ENCODE measurements at regions not wholly inside any gene's neighbourhood (a gene's known extent, or its start where the extent isn't known, plus 50 kb on each side); places are given as distances from the start of the nearest gene placed in this dataset.
"Not testable (repeated sequence)": the region's sequence is repeated elsewhere in the genome, so short reads cannot be mapped to it uniquely, and the experiment has no call there.

DNA sequence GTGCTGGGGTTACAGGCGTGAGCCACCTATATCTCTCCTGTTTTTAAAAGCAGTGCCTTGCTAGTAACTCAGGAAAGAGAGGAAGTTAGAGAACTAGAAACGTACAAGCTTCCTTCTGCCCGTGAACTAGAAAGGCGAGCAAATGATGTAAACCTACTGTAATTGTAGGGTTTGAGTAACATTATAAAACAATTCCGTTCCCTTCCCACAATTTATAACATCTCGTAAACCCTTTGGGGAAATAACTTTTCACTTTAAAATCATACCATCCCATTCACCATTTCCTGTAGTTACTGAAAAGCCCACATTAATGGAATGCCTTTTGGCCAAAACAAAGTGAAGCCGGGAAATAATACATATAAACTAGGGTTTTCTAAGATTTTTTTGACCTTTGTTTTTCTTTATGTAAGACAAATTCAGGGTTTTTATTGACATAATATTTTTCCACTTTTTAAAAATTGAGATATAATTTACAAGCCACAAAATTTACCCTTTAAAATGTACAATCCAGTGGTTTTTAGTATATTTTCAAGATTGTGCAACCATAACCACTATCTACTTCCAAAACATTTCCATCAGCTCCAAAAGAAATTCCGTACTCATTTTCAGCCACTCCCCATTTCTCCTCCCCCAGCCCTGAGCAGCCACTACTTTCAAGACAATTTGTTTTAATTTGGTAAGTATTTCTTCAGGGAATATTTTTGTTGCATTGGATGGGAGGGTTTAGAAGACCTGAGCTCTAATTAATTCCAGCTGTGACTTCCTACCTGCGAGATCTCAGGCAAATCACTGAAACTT is 175.1 kb upstream of the PDE10A start:
- Histone ChIP-seq H3K36me3 (no peaks in the 10 kb centered on the region), H3K27ac (no peak overlapping the region), H3K4me1 (no peaks in the 10 kb centered on the region), H3K9me3 (no peaks in the 10 kb centered on the region), H3K27me3 (no peaks in the 10 kb centered on the region), H3K4me3 (no peak overlapping the region)
- in situ Hi-C loops (cut with MboI; ENCODE audit: low sequenced_read_pairs in 4 of 4) (loop anchor here in 1 of 4 donors (25.0 kb wide), 1 partner anchor 401 kb away; no protein-coding TSS in a partner anchor), intact Hi-C loops (cut with DNase I; ENCODE audit: low total_unique reads) (no loop called here)
- DNase-seq (no peak), ATAC-seq (no peak)
- no peak for TF ChIP-seq POLR2A (IDR thresholded peaks at IDR 0.05)
- TF ChIP-seq, protein P1, sequence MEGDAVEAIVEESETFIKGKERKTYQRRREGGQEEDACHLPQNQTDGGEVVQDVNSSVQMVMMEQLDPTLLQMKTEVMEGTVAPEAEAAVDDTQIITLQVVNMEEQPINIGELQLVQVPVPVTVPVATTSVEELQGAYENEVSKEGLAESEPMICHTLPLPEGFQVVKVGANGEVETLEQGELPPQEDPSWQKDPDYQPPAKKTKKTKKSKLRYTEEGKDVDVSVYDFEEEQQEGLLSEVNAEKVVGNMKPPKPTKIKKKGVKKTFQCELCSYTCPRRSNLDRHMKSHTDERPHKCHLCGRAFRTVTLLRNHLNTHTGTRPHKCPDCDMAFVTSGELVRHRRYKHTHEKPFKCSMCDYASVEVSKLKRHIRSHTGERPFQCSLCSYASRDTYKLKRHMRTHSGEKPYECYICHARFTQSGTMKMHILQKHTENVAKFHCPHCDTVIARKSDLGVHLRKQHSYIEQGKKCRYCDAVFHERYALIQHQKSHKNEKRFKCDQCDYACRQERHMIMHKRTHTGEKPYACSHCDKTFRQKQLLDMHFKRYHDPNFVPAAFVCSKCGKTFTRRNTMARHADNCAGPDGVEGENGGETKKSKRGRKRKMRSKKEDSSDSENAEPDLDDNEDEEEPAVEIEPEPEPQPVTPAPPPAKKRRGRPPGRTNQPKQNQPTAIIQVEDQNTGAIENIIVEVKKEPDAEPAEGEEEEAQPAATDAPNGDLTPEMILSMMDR (IDR thresholded peaks at IDR 0.05 in 4 of 5, conservative IDR thresholded peaks at IDR 0.05 in 1 of 5): no peak

DNA sequence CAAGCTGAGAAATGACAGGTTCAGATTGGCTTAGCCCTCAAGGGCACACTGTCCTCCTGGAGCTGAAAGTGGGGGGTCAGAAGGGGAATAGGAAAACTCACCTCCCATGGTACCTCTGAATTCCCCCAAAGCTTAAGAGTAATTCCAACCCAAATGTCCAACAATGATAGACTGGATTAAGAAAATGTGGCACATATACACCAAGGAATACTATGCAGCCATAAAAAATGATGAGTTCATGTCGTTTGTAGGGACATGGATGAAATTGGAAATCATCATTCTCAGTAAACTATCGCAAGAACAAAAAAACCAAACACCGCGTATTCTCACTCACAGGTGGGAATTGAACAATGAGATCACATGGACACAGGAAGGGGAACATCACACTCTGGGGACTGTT is 173.6 kb upstream of the PDE10A start:
- in situ Hi-C loops (cut with MboI; ENCODE audit: low sequenced_read_pairs in 4 of 4): loop anchor here in 1 of 4 donors (25.0 kb wide), 1 partner anchor 399 kb away; no protein-coding TSS in a partner anchor
- ATAC-seq; H3K27ac ChIP-seq; intact Hi-C loops (cut with DNase I; ENCODE audit: low total_unique reads); DNase-seq; H3K27me3 ChIP-seq; H3K36me3 ChIP-seq; H3K4me3 ChIP-seq; H3K9me3 ChIP-seq; H3K4me1 ChIP-seq: not testable (repeated sequence)

DNA sequence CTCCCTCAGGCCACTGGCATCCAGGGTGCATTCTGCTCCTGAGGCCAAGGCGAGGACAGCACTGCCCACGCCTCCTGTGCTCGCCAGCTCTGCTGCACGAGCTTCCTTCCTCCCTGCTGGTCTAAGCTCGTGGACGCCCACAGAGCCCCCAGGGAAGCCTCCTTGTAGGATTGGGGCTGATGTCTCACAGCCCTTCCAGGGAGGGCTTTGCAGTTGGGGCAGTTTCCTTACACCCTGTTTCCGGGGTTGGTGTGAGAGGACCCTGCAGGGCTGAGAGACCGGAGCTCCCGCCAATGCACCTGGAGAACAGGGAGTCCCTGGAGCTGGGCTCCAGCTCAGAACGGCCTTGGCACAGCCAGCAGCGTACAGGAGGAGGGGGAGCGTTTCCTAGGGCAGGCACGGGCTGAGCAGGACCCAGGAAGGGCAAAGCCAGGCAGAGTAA is 172.4 kb upstream of the PDE10A start:
- Histone ChIP-seq H3K4me3 (no peak overlapping the region), H3K27me3 (no peaks in the 10 kb centered on the region), H3K36me3 (no peaks in the 10 kb centered on the region), H3K27ac (no peak overlapping the region), H3K4me1 (no peaks in the 10 kb centered on the region), H3K9me3 (no peaks in the 10 kb centered on the region)
- intact Hi-C loops (cut with DNase I; ENCODE audit: low total_unique reads) (no loop called here), in situ Hi-C loops (cut with MboI; ENCODE audit: low sequenced_read_pairs in 4 of 4) (loop anchor here in 1 of 4 donors (25.0 kb wide), 1 partner anchor 398 kb away; no protein-coding TSS in a partner anchor)
- DNase-seq (no peak), ATAC-seq (no peak)
- TF ChIP-seq POLR2A (IDR thresholded peaks at IDR 0.05): no peak
- TF ChIP-seq, protein P1 (IDR thresholded peaks at IDR 0.05 in 4 of 5, conservative IDR thresholded peaks at IDR 0.05 in 1 of 5): no peak

DNA sequence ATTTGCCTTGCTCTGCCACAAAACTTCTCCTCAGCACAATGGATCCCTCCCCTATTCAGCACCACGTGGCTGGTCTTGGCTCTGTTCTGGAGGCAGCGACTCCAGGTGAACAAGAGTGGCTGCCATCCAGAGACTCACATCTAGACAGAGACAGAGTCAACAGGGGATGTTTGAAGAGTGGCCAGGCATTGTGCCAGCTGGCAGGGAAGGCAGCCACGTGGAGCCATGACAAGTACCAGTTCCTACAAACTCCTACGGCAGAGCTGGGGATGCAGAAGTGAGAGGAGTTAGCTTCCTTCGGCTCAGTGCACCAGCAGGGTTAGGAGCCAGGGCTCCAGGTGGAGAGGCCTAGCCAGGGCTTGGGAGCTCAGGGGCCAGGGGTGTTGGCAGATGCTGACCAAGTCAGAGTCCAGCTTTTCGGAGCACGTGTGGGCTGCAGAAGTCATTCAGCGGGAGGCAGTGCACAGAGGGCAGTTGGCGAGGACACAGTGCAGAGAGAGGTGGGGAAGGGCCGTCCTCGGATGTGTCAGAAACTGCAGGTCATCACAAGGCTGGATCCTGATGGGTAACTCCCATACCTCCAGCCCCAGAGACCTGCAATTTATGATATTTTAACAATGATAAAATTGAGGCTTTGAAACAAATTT is 171.7 kb upstream of the PDE10A start:
- Histone ChIP-seq H3K4me1 (no peaks in the 10 kb centered on the region), H3K36me3 (no peaks in the 10 kb centered on the region), H3K27me3 (no peaks in the 10 kb centered on the region), H3K27ac (no peak overlapping the region), H3K4me3 (no peak overlapping the region), H3K9me3 (no peaks in the 10 kb centered on the region)
- intact Hi-C loops (cut with DNase I; ENCODE audit: low total_unique reads) (no loop called here), in situ Hi-C loops (cut with MboI; ENCODE audit: low sequenced_read_pairs in 4 of 4) (loop anchor here in 1 of 4 donors (25.0 kb wide), 1 partner anchor 397 kb away; no protein-coding TSS in a partner anchor)
- no peak for TF ChIP-seq POLR2A (IDR thresholded peaks at IDR 0.05)
- TF ChIP-seq, protein P1 (IDR thresholded peaks at IDR 0.05 in 4 of 5, conservative IDR thresholded peaks at IDR 0.05 in 1 of 5): no peak
- DNase-seq (no peak), ATAC-seq (no peak)

DNA sequence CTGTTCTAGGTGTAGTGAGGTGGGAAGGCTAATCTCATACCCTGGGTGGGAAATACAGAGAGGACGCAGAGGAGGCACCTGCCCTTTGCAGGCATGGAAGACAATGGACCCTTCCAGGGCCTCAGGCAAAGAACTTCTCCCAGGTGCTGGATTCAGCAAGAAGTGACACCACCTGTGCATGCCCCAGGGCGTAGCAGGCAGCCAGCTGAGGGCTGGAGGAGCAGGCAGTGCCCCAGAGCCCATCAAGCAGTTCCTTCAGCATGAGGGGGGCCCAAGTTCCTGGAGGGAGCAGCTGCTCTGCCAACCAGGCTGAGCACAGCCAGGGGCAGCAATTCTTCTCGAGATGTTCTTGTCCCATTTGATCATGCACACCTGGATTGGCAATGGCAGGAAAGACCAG is 170.3 kb upstream of the PDE10A start:
- in situ Hi-C loops (cut with MboI; ENCODE audit: low sequenced_read_pairs in 4 of 4) (loop anchor here in 1 of 4 donors (25.0 kb wide), 1 partner anchor 396 kb away; no protein-coding TSS in a partner anchor), intact Hi-C loops (cut with DNase I; ENCODE audit: low total_unique reads) (no loop called here)
- no peak overlapping the region for H3K27ac ChIP-seq
- H3K36me3 ChIP-seq: no peaks in the 10 kb centered on the region
- no peak for TF ChIP-seq POLR2A (IDR thresholded peaks at IDR 0.05)
- TF ChIP-seq, protein P1 (IDR thresholded peaks at IDR 0.05 in 4 of 5, conservative IDR thresholded peaks at IDR 0.05 in 1 of 5): no peak
- no peak for DNase-seq
- H3K27me3 ChIP-seq: no peaks in the 10 kb centered on the region
- H3K4me3 ChIP-seq: no peak overlapping the region
- no peaks in the 10 kb centered on the region for H3K9me3 ChIP-seq
- H3K4me1 ChIP-seq: no peaks in the 10 kb centered on the region
- ATAC-seq: no peak

Data from gastrocnemius medialis (tissue), 4 donors.